OCI-M2 (cell line): ENCODE measurements at regions not wholly inside any gene's neighbourhood (a gene's known extent, or its start where the extent isn't known, plus 50 kb on each side); places are given as distances from the start of the nearest gene placed in this dataset.
"Not testable (repeated sequence)": the region's sequence is repeated elsewhere in the genome, so short reads cannot be mapped to it uniquely, and the experiment has no call there.

Experiments
- DNase-seq: peaks from one replicate; lab custom pipeline; 2025; ENCODE audit not compliant: unreplicated experiment; lab: John Stamatoyannopoulos, UW

DNA sequence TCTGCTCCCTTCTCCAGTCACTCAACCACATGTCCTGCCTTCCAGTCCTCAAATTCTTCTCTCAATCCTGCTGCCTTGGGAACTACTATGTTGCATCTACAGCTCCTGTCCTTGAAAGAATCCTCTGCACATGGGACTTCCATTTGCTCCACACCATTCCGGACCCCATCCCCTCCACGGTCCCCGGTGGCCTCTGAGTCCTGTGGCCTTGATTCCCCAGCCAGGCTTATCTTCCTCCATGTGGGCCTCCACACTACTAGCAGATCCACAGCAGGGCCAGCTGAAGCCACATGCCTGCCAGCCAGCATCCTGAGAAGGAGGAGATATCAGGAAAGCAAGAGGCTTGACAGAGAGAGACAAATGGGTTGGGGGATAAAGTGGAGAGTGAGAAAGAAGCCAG, 1323.8 kb downstream of the UQCRFS1 start:
- no peak for DNase-seq

DNA sequence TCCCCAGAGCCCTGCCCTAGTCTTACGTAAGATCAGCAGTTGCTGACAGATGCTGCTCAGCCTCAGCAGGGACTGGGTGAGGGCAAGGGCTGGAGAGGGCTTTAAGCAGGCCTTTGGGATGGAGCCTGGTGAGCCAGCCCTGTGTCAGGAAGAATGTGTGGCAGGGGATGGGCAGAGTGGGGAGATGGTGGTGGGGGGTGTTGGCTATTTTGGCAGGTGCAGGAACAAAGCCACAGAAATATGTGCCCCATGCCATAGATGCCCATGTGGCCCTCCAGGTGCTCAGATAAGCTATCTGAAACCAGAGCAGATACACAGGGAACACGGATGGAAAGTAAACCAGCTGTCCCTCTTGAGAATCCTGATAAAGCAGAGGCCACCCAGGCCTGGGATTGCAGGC, 1325.0 kb downstream of the UQCRFS1 start:
- no peak for DNase-seq

DNA sequence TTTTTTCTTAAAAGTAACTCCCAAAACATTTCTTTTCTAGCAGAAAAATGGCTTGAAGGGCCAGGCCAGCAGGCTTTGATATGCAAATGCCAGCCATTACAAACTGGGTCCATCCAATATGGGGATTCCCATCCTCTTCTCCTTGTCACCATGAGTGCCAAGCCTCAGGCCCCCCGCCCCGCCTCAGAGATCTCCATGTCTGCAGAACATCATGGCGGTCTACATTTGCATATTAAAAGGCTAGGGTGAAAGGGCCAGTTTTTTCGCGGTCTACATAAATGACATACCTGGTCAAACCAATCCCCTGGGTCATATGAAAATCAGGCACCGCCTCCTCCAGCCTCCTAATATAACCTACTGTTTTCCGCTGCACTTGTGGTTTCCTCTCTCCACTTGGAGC, 1327.6 kb downstream of the UQCRFS1 start:
- DNase-seq: no peak

DNA sequence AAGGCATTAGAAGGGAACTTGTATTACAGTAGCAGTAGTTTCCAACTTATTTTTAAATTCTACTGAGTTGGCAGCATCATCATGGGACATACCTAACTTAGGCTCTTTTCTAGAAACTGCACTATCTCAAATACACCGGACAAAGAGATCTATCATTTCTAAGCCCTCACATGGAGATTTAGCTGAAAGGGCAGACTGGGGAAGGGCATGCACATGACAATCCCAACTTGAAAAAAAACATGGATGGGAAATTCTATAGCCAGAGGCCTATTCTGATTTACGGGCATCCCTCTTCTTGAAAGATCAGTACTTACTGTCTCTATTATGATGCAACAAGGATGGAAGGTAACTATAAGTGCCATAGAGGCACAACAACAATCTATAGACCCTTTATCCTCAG, 1328.6 kb downstream of the UQCRFS1 start:
- DNase-seq: no peak

DNA sequence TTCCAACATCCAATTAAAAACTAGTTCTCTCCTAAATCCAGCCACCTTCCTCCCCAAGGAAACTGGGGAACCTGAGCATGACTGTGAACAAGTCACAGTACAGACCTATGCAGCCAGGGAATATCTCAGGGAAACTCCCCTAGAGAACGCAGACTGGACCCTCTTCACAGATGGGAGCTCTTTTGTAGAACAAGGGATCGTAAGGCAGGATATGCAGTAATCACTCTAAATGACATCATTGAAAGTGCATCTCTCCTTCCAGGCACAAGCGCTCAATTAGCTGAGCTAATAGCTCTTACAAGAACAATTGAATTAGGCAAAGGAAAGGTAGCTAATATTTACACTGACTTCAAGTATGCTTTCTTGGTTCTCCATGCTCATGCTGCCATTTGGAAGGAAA, 1331.7 kb downstream of the UQCRFS1 start:
- DNase-seq: no peak

DNA sequence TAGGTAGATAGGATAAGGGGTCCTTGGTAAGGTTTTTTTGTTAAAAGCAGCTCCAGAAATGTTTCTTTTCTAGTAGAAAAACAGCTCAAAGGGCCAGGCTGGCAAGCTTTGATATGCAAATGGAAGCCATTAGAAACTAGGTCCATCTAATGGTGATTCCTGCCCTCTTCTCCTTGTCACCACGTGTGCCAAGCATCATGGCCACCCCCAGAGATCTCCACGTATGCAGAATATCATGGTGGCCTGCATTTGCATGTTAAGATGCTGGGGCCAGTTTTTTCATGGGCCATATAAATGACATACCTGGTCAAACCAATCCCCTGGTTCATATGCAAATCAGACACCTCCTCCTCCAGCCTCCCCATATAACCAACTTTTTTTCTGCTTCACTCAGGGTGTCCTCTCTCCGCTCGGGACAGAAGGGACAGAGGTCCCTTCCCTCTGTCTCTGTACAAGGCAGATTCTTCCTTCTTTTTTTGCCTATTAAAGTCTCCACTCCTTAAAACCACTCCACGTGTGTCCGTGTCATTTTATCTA, 1335.9 kb downstream of the UQCRFS1 start:
- DNase-seq: no peak

DNA sequence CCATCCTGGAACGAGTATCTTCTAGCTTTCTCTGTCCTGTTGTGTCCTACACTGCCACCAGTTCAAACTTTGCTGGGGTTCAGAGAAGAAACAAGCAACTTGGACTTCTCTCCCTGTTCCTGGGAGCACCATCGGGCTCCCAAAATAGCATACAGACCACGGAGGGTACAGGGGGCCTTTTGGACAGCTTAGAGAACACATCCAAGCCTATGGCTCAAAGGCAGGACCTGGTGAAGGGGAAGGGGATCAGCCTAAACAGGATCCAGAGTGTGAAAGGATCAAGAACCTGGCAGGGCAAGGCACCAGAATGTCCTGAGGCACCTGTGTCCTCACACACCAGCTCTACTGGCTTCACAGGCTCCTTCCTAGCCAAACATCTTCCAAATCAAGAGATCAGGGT, 1336.5 kb downstream of the UQCRFS1 start:
- no peak for DNase-seq

DNA sequence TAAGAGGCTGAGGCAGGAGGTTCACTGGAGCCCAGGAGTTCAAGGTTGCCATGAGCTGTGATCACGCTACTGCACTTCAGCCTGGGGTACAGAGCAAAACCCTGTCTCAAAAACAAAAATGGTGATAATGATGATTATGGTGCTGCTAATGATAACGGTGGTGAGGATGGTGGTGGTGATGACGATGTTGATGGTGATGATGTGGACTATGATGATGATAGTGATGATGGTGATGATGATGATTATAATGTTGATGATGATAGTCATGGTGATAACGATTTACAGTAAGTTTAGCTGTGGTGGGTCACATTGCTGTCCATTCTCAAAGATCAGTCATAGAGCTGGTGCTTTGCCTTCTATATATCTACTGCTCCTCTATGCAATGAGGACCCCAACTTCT, 1340.6 kb downstream of the UQCRFS1 start:
- no peak for DNase-seq

DNA sequence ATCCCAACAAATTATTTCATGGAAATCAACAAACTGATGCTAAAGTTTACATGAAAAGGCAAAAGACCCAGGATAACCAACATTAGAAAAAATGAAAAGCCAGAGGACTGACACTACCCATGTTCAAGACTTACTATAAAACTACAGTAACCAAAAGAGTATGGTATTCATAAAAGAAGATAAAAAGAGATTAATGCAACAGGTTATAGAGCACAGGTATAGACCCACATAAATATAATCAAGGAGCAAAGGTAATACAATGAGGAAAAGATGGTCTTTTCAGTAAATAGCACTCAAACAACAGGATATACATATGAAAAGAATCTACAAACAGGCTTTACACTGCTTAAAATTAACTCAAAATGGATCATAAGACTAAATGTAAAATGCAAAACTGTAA, 1342.7 kb downstream of the UQCRFS1 start:
- no peak for DNase-seq

DNA sequence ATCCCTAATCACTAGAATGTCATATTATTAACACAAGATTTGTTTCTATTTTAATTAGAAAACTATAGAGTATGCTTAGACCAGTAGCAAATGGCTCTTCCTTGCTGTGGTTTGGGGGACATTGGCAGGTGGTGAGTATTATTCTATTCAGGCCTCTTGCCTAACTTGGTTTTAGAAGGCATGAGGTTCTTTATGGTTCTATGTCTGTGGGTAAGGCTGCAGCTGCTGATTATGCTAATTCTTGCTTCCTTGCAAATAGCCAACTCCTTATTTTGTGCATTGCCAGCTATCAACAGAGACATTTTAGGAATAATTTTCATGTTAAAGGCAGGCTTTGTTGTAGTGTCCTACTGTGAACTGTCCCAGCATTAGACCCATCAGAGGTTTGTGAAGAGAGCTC, 1344.9 kb downstream of the UQCRFS1 start:
- DNase-seq: no peak

DNA sequence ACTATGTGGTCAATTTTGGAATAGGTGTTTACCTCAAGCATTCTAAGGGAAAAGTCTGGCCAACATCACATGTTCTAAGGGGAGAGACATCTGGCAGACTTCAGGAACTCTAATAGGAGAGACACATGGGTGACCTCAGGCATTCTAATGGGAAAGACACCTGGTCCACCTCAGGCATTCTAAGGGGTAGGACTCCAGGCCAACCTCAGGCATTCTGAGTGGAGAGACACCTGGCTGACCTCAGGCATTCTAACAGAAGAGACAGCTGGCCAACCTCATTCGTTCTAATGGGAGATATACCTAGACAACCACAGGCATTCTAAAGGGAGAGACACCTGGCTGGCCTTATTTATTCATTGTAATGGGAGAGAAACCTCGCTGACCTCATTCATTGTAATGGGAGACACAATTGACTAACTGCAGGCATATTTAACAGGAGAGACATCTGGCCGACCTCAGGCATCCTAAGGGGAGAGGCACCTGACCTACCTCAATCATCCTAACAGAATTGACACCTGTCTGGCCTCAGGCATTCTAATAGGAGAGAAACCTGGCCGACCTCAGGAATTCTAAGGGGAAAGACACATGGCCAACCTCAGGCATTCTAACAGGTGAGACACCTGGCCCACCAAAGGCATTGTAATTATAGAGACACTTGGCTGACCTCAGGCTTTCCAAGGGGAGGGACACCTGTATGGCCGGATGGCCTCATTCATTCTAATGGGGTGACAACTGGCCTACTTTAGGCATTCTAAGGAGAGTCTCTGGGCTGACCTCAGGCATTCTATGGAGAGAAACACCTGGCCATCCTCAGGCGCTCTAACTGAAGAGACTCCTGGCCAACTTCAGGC, 1346.8 kb downstream of the UQCRFS1 start:
- no peak for DNase-seq

DNA sequence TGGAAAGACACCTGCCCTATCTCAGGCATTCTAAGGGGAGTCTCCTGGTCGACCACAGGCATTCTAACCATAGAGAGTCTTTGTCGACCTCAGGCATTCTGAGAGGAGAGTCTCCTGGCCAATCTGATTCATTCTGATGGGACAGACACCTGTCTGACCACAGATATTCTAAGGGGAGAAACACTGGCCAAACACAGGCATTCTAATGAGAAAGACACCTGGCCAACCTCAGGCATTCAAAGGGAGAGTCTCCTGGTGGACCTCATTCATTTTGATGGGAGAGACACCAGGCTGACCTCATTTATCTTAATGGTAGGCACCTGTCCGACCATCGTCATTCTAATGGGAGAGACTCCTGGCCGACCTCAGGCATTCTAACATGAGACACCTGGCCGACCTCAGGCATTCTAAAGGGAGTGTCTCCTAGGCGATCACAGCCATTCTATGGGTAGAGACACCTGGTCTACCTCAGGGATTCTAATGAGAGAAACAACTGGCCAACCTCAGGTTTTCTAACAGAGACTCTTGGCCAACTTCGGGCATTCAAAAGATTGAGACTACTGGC, 1351.5 kb downstream of the UQCRFS1 start:
- DNase-seq: no peak

DNA sequence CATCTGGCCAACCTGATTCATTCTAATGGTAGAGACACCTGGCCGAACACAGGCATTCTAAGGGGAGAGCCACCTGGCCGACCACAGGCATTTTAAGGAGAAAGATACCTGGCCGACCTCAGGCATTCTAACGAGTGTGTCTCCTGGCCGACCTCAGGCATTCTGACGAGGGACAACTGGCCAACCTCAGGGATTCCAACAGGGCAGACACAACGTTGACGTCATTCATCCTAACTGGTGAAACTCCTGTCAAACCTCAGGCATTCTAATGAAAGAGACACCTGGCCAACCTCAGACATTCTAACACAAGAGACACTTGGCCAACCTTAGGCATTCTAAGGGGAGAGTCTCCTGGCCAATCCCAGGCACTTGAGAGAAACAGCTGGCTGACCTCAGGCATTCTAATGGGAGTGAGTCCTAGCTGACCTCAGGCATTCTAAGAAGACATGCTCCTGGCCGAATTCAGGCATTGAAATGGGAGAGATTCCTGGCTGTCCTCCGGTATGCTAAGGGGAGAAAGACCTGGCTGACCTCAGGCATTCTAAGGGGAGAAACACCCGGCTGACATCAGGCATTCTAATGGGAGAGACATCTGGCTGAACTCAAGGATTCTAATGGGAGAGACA, 1352.5 kb downstream of the UQCRFS1 start:
- no peak for DNase-seq

DNA sequence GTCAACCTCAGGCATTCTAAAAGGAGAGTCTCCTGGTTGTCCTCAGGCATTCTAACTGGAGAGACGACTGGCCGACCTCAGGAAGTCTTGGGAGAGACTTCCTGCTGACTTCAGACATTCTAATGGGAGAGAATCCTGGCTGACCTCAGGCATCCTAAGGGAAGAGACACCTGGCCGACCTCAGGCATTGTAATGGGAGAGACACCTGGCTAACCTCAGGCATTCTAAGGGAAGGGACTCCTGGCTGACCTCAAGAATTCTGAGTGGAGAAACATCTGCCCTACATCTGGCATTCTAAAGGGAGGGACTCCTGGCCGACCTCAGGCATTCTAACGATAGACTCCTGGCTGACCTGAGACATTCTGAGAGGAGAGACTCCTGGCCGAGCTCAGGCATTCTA, 1353.3 kb downstream of the UQCRFS1 start:
- DNase-seq: no peak

DNA sequence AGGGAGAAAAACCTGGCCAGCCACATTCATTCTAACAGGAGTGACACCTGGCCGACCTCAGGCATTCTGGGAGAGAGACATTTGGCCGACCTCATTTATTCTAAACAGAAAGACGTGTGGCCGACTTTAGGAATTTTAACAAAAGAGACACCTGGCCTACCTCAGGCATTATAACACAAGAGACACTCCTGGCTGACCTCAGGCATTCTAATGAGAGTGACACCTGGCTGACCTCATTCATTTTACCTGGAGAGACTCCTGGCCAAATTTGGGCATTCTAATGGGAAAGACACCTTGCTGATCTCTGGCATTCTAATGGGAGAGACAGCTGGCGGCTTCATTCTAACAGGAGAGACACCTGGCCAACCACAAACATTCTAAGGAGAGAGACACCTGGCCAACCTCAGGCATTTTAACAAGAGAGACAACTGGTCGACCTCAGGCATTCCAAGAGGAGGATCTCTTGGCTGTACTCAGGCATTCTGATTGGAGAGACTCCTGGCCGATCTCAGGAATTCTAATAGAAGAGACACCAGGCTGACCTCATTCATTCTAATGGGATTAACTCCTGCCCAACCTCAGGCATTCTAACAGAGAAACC, 1353.9 kb downstream of the UQCRFS1 start:
- DNase-seq: no peak

DNA sequence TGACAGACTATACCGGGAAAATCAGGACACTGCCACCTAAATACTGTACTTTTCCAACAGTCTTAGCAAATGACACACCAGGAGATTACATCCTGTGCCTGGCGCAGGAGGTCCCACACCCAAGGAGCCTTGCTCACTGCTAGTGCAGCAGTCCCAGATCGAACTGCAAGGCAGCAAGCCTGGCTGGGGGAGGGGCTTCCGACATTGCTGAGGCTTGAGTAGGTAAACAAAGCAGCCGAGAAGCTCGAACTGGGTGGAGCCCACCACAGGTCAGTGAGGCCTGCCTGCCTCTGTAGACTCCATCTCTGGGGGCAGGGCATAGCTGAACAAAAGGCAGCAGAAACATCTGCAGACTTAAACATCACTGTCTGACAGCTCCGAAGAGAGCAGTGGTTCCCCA, 1360.0 kb downstream of the UQCRFS1 start:
- not testable (repeated sequence) for DNase-seq

DNA sequence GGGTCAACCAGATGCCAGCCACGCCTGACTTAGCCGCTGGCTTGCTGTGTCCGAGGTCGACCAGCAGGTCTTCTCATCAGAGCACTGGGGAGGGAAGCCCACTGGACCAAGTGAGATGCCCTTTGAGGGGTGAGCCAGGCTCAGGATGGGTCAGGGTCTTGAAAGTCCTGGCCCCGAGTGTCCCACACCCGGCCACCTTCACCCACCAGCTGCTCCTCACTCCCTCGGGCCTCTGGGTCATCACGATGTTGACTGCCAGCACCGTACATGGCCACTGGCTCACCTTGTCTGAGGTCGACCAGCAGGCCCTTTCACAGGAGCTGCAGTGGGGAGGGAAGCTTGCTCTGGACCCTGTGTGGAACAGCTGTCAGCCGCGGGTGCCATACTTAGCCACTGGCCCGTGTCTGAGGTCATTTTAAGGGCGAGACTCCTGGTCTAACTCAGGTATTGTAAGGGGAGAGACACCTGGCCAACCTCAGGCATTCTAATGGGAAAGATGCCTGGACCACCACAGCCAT, 1361.3 kb downstream of the UQCRFS1 start:
- no peak for DNase-seq

DNA sequence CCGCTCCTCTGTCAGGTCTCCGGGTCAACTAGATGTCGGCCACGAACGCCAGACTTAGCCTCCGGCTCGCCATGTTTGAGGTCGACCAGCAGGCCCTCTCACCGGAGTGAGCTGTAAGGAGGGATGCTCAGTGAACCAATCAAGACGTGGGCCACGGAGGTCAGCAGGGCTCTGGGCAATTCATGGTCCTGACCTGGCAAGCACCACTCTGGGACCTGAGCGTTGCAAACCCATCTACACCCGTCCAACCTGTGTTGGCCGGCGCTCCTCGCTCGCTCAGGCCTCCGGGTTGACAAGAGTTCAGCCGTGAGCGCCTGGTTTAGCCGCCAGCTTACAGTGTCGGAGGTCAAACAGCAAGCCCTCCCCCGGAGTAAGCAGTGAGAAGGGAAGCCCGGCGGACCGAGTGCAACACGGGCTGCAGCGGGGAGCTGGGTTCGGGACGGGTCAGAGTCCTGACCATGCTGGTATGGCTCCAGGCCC, 1361.9 kb downstream of the UQCRFS1 start:
- DNase-seq: no peak

DNA sequence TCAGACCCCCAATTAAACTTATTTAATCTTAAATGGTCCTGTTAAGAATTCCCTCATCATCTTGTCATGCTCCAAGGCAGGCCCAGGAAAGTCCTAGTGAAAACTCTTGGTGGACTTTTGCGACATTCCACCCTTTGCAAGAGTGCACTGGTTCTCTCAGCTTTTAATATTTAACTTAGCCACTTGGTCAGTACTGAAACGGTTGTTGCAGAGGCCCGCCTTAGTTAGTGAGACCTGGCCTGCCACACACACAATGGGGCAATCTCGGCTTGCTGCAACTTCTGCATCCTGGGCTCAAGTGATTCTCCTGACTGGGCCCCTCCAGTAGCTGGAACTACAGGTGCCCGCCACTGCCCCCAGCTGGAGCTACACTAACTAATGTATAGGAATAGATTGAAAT, 1366.0 kb downstream of the UQCRFS1 start:
- no peak for DNase-seq

DNA sequence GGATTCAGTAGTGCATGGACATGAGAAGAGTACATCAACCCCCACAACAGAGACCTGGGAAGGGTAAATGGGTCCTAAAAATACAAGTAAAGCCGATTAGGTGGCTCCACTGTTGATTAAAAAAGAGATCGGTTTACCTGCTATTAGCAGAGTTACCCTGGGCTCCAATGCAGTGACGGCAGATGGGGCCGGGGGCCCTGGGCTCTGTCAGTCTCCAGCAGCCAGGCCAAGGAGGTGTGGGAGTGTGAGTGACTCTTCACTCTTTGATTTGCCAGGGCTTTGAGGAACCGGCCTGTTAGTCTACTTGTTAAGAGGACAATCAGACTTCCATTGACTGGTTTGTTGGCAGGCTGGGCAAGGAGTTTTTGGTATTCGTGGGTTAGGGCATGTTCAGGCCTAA, 1368.7 kb downstream of the UQCRFS1 start:
- no peak for DNase-seq

DNA sequence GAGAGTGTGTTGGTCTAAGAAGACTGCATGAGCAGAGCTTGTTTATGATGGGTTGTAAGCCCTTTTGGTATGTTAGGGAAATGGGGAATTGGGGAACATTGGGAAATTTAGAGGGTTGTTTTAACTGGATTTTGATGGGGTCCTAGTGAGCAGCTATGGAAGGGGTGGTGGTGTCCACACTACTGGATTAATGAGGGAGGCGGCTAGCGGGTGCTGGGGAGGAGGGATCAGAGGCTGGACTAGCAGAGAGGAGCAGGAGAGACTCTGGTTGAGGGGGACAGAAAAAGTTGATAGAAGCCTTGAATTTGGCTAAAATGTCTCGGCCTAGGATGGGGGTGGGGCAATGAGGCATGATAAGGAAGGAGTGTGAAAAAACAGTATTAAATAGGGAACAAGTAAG, 1369.1 kb downstream of the UQCRFS1 start:
- no peak for DNase-seq
